ENCODE measurements at regions not wholly inside any gene's neighbourhood (a gene's known extent, or its start where the extent isn't known, plus 50 kb on each side); places are given as distances from the start of the nearest gene placed in this dataset.

DNA sequence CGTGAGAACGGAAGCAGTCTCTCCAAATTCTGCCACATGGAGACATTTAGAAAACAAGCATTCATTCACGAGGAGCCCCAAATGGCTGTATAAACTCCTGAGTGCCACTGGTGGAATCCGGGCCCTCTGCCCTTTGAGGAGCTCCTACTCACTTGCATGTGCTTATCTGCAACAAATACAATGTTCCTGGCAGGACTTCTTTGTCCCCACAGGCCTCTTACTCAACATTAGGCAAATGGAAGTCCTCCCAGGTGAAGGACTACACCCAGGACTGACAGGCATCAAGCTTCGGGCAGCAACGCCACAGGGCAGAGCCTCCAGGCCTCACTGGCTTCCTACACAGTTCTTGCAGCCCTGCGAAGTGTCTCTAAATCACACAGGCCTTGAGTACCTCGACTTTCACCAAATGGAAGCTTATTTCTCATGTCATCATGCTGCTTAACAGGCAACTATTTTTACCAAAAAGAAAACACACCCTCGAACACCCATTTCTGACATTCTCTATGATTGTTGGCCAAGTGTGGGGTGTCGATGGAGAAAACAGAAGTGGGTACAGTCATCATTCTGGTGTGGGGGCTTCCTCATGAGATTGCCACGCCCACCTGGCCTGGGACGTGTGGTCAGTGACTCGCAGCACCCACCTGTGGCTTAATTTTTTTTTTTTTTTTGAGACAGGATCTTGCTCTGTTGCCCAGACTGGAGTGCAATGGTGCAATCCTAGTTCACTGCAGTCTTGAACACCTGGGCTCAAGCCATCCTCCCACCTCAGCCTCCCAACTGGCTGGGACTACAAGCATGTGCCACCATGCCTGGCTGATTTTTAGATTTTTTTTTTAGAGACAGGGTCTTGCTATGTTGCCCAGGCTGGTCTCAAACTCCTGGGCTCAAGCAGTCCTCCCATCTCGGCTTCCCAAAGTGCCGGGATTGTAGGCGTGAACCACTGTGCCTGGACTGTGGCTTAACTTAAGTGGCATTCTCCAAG is 186.8 kb upstream of the GLI2 start:
- DNase-seq (ENCODE audit: low read depth) = no peak

DNA sequence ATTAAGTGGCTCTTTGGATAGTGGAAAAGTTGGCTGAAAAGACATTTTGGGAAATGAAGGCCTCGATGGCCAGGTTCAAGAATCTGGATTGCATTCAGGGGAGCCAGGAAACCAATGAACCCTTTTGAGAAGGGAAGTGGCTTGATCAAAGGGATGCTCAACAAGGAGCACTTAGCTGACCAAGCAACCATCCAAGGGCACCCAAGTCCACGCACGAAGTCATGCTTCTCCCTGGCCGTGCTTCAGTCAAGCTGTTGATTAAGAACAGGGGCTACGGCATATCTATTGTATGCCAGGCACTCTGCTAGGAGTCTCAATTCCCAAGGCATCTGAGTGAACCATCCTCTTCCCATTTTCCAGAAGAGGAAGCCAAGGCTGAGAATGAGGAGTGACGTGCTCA is 185.8 kb upstream of the GLI2 start:
- DNase-seq (ENCODE audit: low read depth) = no peak

DNA sequence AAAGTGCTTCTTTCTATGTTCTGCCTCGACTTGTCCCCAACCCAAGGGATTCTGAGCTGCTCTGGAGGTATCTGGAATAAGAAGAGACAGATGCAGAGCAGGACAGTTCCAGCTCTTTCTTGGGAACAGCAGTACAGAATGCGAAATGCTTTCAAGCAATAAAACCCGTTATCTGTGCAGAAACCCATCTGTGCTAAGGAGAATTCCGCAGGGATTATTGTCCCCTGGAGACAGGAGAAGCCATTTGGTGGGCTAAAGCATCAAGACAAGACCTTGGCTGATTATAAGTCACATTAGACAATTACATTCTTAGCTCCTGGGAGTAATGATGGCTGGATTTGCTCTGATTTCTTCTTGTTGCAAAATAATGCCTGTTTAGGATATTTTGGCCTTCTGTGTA is 185.4 kb upstream of the GLI2 start:
- DNase-seq (ENCODE audit: low read depth) = no peak

DNA sequence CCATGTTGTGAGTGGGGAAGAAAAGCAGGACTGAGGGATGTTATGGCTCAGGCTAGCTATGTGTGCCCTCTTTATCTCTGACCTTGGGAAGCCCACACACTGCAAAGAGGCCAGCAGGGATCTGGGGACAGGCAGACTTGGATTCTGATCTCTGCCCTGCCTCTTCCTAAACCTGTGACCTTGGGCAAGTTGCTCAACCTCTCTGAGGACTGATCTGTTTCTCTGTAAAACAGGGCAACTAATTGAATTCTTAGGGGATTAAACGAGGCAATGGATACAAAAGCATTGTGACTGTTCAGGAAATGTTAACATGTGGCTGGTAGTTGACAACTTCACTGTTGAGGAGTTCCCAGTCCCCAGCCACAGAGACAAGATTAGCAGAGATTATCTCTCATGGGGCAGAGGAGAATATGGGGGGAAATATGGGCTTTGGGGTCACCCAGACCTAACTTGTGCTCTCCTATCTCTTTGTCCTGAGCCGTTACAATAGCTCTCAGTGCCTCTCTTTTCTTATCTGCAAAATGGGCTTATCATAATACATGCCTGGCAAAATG is 184.7 kb upstream of the GLI2 start:
- no peak for DNase-seq (ENCODE audit: low read depth)

DNA sequence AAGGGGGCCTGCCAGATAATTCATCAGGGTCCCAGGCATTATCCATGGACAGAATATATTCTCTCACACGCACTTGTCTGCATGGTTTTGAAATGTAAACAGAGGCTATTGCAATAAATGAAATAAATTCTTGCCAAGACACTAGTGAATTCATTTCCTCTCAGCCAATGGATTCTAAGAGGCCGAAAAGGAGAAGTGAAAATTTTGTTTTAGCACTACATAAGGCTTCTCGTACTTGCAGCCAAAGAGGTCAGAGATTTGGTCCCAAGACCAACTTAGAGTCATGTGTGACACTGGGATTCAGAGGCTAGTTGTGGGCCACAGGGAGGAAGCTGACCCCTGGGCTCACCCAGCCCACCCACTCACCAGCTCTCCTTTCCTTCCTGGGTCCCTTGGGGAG is 184.1 kb upstream of the GLI2 start:
- DNase-seq (ENCODE audit: low read depth) = no peak

DNA sequence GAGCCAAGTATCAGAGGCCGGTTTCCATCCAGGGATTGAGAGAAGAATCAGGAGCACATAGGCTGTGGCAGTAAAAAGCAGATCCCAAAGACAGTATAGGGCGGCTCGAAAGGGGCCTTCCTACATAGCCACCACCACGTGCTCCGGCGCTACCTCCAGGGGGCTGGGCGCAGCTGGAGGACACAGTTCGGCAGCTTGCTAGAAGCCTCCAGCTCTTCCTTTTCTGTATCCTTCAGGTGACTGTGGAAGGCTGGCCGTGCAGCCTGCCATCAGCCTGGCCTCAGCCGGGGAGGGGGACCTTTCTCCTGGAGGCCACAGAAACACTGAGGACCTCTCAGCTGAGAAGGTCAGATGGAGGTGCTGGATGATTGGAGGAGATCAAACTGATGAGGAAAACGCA is 183.6 kb upstream of the GLI2 start:
- DNase-seq (ENCODE audit: low read depth) = no peak

DNA sequence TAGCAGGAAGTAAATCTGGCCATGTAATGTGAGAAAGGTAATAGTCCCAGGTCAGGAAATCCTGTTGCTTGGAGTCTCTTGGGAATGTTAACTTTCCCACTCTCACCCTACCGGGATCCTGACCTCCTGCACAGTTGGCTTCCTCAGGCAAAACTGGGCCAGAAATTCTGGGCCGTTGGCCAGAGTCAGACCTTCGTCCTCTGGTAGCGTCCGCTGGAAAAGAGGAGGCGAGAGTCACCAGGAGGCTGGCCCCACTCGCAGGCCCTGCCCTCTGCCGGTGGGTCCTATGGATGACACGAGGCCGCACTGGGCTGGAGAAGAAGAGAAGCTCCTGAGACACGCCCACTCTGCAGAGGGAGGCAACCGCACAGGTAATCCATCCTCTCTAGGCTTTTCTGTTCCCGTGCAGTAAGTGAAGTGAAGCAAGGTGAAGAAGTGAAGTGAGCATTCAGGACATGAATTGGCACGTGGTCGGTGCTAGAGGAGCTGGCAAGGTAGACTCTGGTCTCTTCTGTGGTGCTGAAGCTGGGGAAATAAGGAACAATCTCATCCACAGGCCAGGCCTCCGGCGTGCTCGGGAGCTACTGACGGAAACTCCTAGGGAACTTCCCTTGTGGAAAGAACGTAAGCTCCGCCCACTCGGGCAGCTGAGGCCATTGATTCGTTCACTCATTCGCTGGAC is 182.7 kb upstream of the GLI2 start:
- no peak for DNase-seq (ENCODE audit: low read depth)

DNA sequence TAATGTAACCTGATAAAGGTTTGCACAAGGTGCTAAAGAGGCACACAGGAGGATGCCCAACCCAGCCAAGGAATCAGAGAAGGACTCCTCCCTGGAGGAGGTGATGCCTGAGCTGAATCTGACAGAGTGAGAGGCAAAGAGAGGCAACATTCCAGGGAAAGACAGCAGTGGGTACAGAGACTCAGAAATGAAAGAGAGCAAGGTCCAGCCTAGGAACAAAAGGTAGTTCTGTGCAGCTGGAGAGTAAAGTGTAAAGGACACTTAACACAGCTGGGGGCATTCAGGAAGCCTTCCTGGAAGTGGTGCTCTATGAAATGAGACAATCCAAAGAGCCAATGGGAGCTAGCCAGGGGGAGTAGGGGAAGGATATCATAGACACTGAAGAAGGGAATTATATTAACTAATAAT is 181.0 kb upstream of the GLI2 start:
- DNase-seq (ENCODE audit: low read depth) = no peak

DNA sequence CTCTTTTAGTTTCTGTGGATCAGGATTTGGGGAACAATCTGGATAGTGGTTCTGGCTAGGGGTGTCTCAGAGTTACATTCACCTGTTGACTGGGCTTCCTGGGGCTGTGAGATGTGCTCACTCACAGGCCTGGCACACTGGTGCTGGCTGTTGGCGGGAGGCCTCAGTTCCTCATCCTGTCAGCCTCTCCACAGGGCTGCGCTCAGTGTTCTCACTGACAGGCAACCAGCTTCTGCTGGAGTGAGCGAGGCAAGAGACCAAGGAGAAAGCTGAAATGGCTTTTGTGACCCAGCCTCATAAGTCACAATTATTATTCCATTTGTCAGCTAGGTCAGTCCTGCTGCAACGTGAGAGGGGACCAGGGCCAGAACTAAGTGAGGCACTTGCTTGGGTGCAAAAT is 180.6 kb upstream of the GLI2 start:
- no peak for DNase-seq (ENCODE audit: low read depth)

DNA sequence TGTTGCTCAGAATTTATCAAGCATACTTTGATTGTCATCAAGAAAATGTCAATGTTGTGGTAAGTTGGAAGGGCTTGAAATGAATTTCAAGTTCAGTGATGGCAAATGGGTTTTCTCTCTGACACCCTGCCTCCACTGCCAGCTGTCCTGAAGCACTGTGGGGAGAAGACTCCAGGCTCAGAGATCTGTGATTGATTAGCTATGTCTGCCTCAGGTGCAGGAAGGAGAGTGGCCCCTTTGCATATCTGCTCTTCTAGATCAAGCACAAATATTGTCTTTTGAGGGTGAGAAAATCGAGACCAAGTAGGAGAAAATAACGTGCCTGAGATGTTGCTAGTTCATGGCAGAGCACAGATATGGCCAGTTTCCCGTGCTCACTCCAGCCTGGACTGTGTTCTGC is 178.8 kb upstream of the GLI2 start:
- DNase-seq (ENCODE audit: low read depth) = no peak

DNA sequence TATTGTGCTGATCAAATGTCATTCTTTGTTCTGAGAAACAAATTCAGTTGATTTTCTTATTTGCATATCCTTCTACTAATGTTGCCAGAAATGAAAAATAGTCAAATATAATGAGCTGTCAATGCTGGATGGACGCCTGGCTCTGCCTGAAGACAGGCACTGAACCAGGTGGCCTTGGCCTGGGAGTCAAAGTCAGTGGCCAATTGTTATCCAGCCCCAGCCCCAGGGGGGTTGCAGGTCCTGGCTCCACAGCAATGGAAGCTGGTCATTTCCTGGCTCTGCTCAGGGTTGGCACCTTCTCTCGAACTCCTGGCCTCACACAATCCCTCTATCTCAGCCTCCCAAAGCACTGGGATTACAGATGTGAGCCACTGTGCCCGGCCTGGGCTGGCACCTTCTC is 176.8 kb upstream of the GLI2 start:
- DNase-seq (ENCODE audit: low read depth) = no peak

DNA sequence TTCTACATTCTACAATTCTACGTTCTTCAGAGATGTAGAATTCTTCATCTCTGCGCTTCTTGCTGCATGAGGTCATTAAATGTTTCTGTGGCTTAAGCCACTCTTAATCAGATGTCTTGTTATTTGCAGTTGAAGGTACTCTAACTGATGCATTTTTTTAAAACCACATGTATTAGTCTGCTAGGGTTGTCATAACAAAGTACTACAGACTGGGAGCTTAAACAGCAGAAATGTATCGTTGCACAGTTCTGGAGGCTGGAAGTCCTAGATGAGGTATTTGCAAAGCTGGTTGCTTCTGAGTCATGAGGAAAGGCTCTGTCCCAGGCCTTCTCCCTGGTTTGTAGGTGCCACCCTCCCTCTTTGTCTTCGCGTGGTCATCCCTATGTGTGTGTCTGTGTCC is 176.3 kb upstream of the GLI2 start:
- no peak for DNase-seq (ENCODE audit: low read depth)

DNA sequence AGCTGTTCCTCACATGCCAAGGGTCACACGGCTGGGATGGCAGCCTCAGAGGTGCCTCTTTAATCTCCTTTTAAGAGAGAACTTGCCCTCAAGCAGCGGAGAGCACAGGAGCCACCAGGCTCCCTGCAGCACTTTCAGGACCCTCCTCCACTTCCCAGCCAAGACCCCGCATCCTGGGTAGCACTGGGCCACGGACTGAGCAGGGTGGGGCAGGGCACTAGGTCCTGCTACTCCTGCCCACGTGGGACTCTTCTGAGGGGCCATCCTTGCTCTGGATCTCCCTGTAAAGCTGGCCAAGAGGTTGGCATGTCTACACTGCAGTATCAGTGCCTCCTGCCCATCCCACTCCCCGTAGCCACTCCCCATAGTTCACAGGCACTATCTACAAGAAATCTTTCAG is 175.3 kb upstream of the GLI2 start:
- no peak for DNase-seq (ENCODE audit: low read depth)

DNA sequence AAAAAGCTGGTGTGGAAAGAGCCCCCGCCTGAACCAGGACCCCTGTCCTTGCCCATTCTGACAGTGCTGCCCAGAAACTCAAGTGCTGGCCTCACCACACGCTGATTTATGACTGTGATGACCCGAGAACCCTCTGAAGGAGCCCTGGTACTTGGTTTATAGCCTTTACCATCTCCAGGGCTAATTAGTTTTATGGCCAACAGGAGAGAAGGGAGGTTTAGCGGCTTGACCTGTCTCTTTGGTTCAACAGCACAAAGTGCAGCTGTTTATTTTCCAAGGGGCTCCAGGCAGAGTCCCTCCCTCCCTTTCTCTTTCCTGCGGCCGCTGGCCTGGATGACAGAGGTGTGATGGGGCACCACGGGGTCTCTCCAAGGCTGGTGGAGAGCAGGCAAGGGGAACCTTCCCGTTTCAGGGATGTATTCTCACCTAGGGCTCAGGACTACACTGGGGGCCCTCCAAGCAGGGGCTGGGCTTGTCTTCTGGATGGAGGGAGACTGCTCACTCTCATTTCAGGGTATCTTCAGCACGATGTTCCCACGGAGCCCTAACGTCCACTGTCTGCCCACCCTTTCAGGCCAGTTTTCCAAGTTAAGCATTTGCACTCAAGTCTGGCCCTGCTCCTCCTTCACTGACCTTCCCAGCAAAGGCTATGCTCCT is 174.2 kb upstream of the GLI2 start:
- no peak for DNase-seq (ENCODE audit: low read depth)

DNA sequence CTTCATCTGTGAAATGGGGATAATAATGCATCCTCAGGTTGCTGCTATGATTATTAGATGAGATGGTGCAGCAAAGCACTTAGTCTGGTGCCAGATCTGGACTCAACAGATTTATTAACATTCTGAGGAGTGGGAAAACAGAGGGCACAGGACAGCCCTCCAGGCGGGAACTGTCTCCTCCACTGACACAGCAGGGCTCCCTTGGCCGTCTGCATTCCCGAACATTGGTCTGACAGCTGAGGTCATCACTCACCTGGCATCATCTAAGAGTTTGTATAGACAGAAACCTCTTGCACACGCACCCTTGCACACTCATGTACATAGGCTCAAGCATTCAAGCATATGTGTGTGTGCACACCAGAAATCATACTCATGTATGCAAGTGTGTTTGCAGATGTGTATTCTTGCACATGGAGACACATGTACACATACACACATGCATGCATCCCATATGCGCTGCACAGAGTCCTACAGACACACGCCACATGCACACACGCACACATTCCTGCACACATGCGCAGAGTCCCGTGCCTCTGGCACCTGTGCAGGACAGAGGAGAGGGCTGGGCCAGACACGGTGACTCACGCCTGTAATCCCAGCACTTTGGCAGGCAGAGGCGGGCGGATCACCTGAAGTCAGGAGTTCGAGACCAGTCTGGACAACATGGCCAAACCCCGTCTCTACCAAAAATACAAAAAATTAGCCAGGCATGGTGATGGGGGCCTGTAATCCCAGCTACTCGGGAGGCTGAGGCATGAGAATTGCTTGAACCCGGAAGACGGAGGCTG is 173.3 kb upstream of the GLI2 start:
- DNase-seq (ENCODE audit: low read depth) = no peak

DNA sequence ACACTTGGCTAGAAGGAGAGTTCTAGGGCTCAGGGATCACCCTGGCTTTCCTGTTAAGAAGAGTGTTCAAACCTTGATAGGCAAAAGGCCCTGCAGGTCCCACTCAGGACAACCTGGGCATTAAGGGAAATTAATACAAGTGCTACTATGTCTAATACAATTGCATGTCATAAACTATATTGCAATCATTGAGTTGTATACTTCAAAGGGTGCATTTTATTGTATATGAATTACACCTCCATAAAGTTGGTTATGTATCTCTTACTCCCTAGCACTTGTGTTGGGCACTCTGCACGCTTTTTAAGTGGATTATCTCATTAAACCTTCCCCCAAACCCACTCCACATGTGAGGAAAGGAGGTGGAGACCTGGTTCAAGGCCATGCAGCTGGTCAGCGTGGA is 172.1 kb upstream of the GLI2 start:
- no peak for DNase-seq (ENCODE audit: low read depth)

DNA sequence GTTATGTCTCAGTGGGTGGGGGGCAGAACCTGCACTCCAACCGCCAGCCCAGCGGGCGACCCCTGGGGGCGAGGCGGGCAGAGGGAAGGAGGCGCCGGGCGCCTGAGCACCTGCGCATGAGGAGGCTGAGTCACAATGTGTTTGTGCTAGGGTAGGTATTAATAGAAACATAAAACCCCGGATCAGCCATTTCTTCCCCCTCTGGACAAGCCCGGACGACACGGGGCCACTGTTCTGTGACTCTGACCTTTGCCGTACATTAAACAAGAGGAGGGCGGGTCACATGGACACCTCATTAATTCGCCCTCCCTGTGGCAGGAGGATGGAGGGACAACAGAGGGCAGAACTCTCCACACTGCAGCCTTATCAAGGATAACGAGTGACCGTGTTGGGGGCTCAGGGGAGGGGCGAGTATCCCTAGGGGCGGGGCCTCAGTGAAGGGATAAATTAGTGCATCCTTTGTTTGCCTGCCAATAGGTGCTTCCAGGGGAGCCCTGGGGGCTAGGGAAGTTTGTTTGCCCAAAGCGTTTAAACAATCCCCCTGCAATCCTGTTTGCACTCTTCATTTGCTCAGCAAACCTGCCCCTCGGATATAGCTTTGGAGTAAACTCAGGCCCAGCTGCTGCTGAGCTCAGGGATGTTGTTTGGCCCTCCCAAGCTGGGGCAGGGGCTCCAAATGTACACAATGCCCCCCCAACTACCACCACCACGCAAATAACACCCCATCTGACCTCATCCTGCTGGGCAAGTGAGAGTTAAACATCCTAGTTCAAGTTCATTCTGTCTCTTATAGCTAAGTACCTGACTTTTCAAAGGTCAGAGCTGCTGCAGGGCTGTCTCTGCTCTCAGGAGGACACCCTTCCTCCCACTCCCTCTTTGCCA is 171.2 kb upstream of the GLI2 start:
- DNase-seq (ENCODE audit: low read depth) = no peak

DNA sequence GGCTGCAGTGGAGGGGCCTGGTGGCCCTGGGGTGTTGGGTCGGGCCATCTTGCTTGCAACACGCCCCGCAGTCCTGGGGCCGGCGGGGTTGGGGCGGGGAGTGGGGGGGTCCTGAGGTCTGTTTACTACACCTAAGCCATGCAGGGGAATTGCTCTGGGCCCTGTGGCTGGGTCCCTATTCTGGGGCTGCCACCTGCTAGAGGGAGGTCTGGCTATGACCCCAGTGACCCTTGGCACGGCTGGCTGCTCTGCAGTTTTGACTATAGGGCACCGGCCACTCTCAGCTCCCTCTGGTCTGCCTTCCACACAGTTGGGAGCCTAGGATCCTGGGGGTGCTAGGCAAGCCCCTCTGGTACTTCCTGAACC is 170.6 kb upstream of the GLI2 start:
- DNase-seq (ENCODE audit: low read depth) = no peak

DNA sequence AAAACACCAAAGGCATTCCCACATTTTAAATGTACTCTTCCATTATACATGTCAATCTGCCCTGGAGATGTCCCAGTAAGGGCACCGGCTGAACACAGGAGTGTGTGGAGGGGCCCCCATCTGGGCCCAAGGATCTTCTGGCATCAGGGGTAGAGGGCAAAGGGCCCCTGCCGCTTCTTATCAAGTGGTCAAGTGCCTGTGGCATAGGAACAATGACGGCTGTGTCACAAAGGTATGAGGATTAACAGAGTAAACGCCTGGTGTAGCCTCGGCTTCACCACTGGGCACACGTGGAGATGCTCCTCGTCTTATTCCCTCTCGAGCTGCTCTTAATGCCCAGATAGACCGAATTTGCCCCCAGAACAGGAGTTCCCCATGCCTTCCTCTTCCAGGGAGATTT is 169.7 kb upstream of the GLI2 start:
- no peak for DNase-seq (ENCODE audit: low read depth)

DNA sequence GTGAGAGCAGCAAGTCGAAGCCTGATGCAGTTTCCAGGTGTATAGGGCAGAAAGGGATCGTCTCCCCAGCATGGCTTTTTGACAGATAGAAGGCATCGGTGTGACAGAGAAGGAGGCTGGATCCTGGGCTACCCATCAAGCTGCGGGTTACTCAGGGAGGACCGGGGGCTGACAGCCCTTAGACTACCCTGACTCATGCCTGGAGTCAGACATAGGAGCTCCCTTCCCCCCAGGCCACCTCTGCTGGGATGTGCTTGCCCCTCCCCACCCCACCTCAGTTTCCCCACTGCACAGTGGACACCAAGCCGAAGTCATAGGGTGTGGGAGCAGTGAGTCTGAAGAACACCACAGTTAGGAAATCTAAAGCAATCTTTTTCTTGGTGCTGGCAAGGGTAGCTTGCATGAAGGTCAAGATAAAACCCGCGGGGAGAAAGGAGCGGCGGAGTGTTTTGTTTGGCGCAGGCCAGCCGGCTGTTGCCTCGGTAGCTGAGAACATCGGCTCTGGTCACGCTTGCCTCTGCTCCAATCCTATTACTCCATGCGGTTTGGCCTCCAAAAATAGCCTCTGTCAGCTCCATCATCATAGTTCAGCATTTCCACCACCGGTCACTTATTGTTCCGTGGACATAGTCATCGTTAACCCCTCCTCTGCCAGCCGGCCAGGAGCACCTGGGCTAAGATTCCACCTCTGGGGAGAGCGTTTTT is 169.2 kb upstream of the GLI2 start:
- no peak for DNase-seq (ENCODE audit: low read depth)

All from activated T-helper 1 cell treated with Interleukin-2 at 50 U/mL for 16 hours (primary cell).